ENCODE measurements at regions not wholly inside any gene's neighbourhood (a gene's known extent, or its start where the extent isn't known, plus 50 kb on each side); places are given as distances from the start of the nearest gene placed in this dataset.
A peak's percentile ranks its signal among the peaks of the same experiment; 100 is the strongest.

DNA sequence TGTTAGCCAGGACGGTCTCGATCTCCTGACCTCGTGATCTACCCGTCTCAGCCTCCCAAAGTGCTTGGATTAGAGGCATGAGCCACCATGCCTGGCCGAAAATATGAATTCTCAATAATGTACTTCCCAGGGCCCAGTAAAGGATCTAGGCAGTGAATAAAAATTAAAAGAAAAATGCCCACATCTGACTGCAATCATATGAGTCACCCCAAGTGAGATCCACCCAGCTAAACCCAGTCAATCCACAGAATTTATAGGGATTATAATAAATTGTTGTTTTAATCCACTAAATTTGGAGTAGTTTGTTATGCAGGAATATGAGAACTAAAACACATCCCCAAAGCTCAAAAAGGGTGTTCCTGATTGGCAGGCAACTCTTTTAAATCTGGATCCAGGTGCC, 93.5 kb upstream of the STK39 start:
- DNase-seq = no peak

DNA sequence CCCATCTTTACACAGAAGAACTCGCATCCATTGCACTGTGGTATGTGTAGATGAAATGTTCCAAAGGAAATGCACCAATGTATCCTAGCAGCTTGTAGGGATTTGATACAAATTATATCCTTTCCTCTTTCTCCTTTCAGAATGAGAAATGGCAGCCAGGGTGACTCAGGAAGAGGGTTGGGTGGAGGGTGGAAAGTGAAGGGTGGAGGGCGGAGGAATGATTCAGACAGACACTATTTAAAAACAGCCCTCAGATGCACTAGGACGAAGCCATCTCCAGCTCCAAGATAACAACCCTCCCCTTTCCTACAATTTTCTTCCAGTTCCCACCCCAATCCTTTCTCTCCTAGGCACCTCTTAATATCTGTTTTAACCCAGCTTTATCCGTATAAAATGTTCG, 96.2 kb upstream of the STK39 start:
- no peak for DNase-seq

GRCh38 chr2:168344706-168345105, 97.3 kb upstream of the STK39 start:
- no peak for DNase-seq

DNA sequence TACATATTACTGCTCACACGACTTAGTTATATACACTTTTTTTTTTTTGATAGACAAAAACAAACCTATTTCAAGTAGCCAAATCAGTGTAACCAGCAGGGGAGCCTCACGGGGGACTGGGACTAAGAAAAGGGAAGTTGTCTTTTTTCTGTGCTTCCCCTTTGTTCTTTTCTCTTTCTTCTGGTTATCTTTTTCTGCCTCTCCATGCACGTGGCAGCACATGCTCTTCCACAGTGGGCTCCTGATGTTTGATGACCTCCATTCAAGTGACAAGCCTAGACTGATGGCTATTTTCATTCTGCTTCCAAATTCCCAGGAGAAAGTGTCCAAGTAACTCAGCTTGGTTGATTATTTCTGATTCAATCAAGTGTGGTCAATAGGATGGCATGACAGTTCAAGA, 98.2 kb upstream of the STK39 start:
- no peak for DNase-seq

DNA sequence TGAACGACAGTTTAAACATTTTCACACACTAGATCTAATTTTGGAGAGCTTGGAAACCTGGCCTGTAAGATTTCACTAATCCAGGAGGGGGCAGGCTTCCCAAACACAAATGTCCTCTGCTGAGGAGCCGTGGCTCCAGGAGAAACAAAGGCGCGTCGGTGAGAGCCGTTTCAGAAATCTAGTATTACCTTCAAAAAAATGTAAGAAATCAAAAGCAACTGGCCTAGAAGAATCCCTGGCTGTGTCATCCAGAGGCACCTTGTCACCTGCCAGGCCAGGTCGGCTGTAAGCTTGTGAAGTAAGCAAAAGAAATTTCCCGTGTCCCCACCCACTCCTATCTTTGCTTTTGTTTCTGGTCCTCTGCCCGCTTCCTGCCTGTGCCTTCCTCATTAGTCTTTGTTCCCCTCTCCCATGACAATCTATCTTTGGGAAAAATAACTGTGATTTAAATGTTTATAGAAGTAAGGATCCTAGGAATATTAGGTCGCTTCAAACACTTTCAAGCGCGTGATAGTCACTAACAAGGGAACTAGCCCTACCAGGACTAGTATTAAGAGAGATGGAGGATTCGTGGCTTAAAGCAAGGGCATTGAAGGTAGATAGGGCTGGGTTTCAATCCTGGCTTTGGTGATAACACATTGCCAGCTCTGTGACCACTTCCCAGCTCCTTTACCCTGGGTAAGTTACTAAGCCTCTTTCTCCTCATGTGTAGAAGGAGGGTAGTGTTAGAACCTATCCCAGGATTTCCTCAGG, 99.5 kb upstream of the STK39 start:
- DNase-seq = peak; percentile 60

DNA sequence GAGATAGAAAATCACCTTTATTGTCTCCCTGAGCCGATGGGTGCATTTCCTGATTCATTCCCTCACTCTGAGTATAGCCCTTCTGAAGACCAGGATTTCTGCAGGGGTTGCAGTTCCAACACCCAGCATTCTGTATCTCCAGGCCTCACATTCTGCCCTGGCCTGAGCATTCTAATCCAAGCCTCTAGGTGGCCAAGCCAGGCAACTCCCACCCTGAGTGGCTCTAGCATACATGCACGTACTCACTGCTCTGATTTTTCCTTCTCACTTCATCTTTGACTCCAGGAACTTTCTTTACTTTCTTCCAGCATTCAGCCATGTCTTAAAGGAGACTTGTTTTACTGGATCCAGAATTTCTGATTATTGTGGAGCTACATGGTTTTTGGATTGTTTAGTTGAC, 100.7 kb upstream of the STK39 start:
- no peak for DNase-seq

- no peak for DNase-seq
Observed at GRCh38 chr2:168350380-168350779, 103.0 kb upstream of the STK39 start.

DNA sequence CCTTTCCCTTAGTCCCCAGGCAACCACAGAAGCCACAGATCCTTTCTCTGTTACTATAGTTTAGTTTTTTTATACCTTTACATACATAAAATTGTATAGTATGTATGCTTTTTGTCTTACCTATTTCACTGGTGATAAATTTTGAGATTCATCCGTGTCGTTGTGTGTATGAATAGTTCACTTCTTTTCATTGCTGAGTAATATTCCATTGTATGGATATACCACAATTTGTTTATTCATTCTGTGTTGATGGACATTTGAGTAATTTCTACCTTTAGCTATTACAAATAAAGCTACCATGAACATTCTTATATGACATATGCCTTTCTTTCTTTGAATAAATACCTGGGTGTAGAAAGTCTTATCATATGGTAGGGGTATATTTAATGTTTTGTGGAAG, 102.8 kb upstream of the CERS6 start:
- no peak for DNase-seq

- DNase-seq = no peak
Observed at GRCh38 chr2:168354499-168354898, 101.6 kb upstream of the CERS6 start.

DNA sequence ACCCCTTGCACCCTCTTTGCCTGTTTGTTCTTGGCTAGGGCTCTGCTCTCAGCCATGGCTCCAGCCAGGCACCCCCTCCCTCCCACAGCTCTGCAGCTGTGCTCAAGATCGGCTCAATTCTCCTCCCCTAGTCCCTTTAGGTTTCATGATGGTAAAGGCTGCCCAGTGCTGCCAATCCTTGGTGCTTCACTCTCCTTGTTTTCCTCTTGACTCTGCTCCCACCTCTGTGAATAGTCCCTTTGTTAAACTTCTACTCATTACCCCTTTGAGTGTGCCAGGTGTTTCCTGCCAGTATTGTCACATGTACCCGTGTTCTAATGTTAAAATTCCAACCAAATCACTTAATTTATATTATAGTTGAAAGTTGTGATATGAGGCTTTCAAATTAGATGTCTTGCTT, 101.0 kb upstream of the CERS6 start:
- peak; percentile 19 for DNase-seq

DNA sequence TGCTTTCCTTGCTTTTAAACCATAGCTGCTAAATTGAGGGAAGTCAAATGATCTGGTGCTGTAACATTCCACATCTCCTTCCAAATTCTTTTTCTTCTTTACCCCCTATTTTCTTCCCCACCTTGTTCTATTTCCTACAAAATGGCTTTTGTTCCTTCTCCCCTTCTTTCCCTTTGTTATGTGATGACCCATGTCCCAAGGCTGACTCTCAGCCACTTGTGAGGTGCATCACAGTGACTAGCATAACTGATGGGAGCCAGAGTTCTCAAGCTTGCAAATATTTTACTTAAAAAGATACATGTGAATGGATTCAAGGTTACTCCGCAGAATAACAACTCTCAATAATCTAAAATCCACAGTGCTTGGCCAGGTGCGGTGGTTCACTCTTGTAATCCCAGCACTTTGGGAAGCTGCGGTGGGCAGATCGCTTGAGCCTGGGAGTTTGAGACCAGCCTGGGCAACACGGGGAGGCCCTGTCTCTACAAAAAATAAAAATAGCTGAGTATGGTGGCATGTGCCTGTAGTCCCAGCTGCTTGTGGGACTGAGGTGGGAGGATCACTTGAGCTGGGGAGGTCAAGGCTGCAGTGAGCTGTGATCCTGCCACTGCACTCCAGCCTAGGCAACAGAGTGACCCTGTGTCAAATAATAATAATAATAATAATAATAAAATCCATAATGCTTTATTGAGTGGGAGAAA, 100.1 kb upstream of the CERS6 start:
- no peak for DNase-seq

- no peak for DNase-seq
Observed at GRCh38 chr2:168356477-168356835, 99.6 kb upstream of the CERS6 start.

DNA sequence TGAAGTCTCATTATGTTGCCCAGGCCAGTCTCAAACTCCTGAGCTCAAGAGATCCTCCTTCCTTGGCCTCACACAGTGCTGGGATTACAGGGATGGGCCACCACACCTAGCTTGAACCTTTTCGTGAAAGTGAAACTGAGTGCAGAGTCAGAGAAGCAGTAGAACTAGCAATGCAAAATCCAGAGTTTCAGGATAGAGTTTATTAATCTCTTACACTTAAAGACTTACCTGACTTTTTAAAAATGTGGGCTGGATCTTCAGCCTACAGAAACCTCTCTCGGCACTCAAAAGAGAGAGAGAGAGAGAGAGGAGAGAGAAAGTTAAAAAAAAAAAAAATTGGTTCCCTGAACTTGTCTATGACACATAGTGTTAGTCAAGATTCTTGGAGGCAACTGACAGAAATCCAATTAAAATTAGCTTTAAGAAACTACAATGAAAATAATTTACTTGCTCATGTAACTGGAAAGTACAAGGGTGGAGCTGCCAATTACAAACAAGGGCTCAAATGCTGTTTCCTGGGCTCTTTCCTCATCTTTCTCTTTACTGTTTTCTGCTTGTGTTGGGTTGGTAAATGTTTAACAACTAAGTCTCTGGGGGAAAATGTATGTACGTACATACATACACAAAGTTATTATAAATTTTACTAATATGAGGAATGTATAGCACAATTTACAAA, 98.1 kb upstream of the CERS6 start:
- no peak for DNase-seq

- DNase-seq = no peak
Observed at GRCh38 chr2:168359082-168359481, 97.0 kb upstream of the CERS6 start.

GRCh38 chr2:168363347-168364092, 92.6 kb upstream of the CERS6 start:
- no peak for DNase-seq

GRCh38 chr2:168365094-168365621, 90.9 kb upstream of the CERS6 start:
- DNase-seq = no peak

GRCh38 chr2:168369031-168369430, 87.0 kb upstream of the CERS6 start:
- no peak for DNase-seq

DNA sequence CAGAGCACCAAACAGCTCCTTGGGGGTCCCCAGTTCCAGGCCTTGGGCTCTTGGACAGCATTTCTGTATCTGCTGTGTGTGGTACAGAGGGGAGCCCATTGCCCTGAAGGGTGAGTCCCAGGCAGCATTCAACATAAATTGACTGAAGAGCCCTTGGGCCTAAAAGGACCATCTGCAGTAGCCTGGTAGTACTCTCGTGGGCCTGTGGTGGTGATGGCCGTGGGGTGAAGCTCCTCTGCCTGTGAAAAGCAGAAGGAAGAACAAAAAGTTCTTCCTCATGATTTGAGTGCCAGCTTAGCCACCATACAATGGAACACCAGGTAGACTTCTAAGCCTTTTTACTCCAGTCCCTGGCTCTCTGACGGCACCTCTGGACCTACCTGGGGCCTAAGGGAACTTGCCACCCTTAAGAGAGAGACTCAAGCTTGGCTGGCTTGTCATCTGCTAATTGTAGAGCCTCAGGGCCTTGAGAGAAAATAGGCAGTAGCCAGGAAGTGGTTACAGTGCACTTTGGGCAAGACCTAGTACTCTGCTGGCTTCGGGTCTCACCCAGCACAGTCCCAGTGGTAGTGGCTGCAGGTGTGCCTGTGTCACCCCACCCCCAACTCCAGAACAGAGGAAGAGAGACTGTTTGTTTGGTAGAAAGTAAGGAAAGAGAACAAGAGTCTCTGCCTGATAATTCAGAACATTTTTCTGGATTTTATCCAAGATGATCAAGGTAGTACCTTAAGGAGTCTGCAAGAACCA, 84.6 kb upstream of the CERS6 start:
- DNase-seq = no peak

DNA sequence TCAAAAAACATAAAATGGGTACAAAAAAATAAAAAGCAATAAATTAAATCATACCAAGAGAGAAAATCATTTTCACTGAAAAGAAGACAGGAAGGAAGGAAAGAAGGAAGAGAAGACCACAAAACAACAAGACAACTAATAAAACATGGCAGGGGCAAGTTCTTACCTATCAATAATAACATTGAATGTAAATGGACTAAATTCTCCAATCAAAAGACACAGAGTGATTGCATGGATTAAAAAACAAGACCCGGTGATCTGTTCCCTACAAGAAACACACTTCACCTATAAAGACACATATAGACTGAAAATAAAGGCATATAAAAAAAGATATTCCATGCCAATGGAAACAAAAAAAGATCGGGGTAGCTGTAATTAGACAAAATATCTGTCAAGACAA, 82.6 kb upstream of the CERS6 start:
- no peak for DNase-seq

GRCh38 chr2:168375195-168375798, 80.8 kb upstream of the CERS6 start:
- DNase-seq = no peak

DNA sequence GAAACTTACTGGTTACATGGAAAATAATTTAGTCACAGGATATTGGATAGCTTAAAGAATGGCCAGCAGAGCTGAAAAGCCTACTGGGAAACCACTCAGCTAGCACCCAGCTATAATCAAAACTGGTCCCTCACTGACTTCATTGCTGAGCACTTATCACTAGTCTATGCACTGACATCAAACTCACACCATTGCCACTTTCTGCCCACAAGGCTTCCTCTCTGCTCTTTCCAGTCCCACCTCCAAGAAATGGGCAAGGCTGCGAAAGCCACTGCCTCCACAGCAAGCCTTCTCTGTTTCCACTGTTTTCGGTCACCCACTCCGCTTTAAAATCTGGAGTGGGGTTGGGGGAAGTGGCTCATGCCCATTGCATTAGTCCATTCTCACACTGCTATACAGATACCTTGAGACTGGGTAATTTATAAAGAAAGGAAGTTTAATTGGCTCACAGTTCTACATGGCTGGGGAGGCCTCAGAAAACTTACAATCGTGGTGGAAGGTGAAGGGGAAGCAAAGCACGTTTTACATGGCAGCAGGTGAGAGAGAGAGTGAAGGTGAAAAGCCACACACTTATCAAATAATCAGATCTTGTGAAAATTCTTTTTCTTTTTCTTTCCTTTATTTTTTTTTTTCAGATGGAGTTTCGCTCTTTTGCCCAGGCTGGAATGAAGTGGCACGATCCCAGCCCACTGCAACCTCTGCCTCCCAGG, 77.0 kb upstream of the CERS6 start:
- no peak for DNase-seq
